NT2/D1 (cell line): ENCODE measurements at regions not wholly inside any gene's neighbourhood (a gene's known extent, or its start where the extent isn't known, plus 50 kb on each side); places are given as distances from the start of the nearest gene placed in this dataset.

Experiments
- YY1 ChIP-seq: IDR thresholded peaks from 2 replicates; pipeline ENCODE4 v1.6.1; 2011; ENCODE audit not compliant: insufficient read length, insufficient read depth
- ZNF274 ChIP-seq: IDR thresholded peaks from 2 replicates; pipeline ENCODE4 v1.6.1; 2011; ENCODE audit warnings: mild to moderate bottlenecking, low read depth, low read length

DNA sequence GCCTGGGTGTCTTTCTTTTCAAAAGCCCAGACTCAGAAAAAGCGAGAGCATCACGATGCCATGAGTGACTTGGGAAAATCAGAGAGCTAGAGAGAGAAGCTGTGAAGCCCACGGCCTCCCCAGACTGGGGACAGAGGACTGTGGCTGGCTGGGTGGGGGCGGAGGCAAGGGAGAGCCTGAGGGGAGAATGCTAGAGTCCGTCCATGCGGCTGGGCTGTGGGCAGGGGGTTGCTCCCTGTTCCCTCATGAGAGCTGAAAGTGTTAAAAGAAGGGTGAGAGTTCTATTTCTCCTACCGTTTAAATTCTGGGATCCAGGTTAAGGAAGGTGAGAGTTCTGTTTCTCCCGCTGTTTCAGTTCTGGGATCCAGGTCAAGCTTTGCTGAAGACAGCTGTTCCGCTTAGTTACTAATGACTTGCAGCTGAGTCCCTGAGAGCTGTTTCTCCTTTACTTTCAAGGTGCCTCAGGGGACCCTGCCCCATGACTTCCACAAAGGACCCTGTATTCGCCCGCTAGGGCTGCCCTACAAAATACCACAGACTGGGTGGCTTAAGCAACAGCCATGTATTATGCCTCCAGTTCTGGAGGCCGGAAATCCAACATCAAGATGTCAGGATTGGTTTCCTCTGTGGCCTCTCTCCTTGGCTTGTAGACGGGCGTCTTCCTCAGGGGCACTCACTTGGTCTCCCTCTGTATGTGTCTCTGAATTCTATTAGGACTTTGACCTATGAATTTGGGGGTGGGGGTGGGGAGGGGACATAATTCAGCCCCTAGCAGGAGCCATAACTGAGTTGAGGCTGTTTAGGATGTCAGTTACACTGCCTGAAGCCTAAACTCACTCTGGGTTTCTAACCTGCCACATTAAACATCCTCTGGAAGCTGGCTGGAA is 127.0 kb downstream of the PXDC1 start:
- TF ChIP-seq ZNF274 = no peak
- TF ChIP-seq YY1 = no peak
